Fibroblast of lung (primary cell): ENCODE measurements at regions not wholly inside any gene's neighbourhood (a gene's known extent, or its start where the extent isn't known, plus 50 kb on each side); places are given as distances from the start of the nearest gene placed in this dataset.

Experiments used
- DNase-seq, 2 donors: peaks; one replicate each; pipeline versions ENCODE4 v3.0.0 to v3.0.0-alpha.2; 2010; ENCODE audit warnings: low read depth in 2 of 2
- H2AFZ ChIP-seq: 2 replicates; pipeline ENCODE4 v1.5.1; 2012; ENCODE audit warnings: low read length, control low read depth, inconsistent platforms
- H3K27ac ChIP-seq: 2 replicates; pipeline ENCODE4 v1.5.1; 2011; ENCODE audit warnings: low read length, control low read depth; ENCODE audit not compliant: insufficient read depth
- H3K27me3 ChIP-seq: 2 replicates; pipeline ENCODE4 v1.5.1; 2011; ENCODE audit warnings: mild to moderate bottlenecking, low read length; ENCODE audit not compliant: control insufficient read depth, insufficient read depth
- H3K36me3 ChIP-seq: 2 replicates; pipeline ENCODE4 v1.5.1; 2011; ENCODE audit warnings: low read length; ENCODE audit not compliant: control insufficient read depth, insufficient read depth
- H3K4me1 ChIP-seq: 2 replicates; pipeline ENCODE4 v1.5.1; 2011; ENCODE audit warnings: low read length; ENCODE audit not compliant: control insufficient read depth, insufficient read depth; ENCODE audit errors: extremely low read depth
- H3K4me2 ChIP-seq: 2 replicates; pipeline ENCODE4 v1.5.1; 2011; ENCODE audit warnings: low read length, control low read depth; ENCODE audit not compliant: insufficient read depth; ENCODE audit errors: extremely low read depth
- H3K4me3 ChIP-seq, 4 experiments: fragments of 200-600 bp in 1 of 4; sonication (generic) in 1 of 4; replicated peaks in 1 of 4; 2 replicates each; pipeline ENCODE4 v1.5.1; 2011 to 2016; ENCODE audit warnings: low read length in 4 of 4, low read depth in 3 of 4, mild to moderate bottlenecking in 3 of 4, control low read depth in 2 of 4, inconsistent platforms in 1 of 4, mixed read lengths in 1 of 4; ENCODE audit not compliant: insufficient read depth in 1 of 4; ENCODE audit errors: control extremely low read depth in 1 of 4
- H3K79me2 ChIP-seq: 2 replicates; pipeline ENCODE4 v1.5.1; 2012; ENCODE audit warnings: mild to moderate bottlenecking, low read length, inconsistent platforms; ENCODE audit not compliant: control insufficient read depth, insufficient read depth
- H3K9ac ChIP-seq: 2 replicates; pipeline ENCODE4 v1.5.1; 2011; ENCODE audit warnings: mild to moderate bottlenecking, low read length, control low read depth; ENCODE audit not compliant: insufficient read depth
- H3K9me3 ChIP-seq: 2 replicates; pipeline ENCODE4 v1.5.1; 2012; ENCODE audit warnings: low read depth, low read length; ENCODE audit not compliant: control insufficient read depth, insufficient read depth
- H4K20me1 ChIP-seq: 2 replicates; pipeline ENCODE4 v1.5.1; 2011; ENCODE audit warnings: low read length; ENCODE audit not compliant: control insufficient read depth, insufficient read depth; ENCODE audit errors: extremely low read depth
- EZH2 ChIP-seq: IDR thresholded peaks from 2 replicates; pipeline ENCODE4 v1.5.1; 2012; ENCODE audit warnings: low read length, control low read depth, mild to moderate bottlenecking; ENCODE audit errors: missing control alignments
- TF ChIP-seq, protein P1 (sequence below), 2 donors: IDR thresholded peaks in 1 of 2; conservative IDR thresholded peaks in 1 of 2; 1 replicate in 1 of 2; 2 replicates in 1 of 2; pipeline ENCODE4 v1.5.1; 2011 to 2012; ENCODE audit warnings: low read length in 2 of 2, control low read depth in 1 of 2, inconsistent platforms in 1 of 2, low read depth in 1 of 2, mild to moderate bottlenecking in 1 of 2

DNA sequence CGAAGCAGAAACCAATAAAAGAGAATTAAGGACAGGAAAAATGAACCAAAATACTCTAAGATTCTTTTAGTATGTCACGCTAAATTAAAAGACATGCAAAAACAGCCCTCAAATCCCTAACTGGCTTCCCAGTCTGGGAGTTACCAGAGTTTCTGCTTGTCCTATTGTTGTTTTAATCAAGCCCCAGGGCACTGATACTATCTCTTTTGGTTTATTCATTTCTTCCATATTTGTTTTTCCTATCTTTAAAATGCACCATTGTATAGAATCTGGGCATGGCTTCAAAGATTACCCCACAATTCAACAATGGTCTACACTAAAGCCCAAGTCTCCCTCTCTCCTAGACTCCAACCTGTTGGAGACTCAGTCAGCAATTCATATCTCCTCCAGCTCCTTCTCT, 169.1 kb downstream of the MYLK4 start:
- TF ChIP-seq, protein P1, sequence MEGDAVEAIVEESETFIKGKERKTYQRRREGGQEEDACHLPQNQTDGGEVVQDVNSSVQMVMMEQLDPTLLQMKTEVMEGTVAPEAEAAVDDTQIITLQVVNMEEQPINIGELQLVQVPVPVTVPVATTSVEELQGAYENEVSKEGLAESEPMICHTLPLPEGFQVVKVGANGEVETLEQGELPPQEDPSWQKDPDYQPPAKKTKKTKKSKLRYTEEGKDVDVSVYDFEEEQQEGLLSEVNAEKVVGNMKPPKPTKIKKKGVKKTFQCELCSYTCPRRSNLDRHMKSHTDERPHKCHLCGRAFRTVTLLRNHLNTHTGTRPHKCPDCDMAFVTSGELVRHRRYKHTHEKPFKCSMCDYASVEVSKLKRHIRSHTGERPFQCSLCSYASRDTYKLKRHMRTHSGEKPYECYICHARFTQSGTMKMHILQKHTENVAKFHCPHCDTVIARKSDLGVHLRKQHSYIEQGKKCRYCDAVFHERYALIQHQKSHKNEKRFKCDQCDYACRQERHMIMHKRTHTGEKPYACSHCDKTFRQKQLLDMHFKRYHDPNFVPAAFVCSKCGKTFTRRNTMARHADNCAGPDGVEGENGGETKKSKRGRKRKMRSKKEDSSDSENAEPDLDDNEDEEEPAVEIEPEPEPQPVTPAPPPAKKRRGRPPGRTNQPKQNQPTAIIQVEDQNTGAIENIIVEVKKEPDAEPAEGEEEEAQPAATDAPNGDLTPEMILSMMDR (conservative IDR thresholded peaks at IDR 0.05 in 1 of 2, IDR thresholded peaks at IDR 0.05 in 1 of 2; ENCODE audit: low read depth in 1 of 2, low read length in 2 of 2), result no peak
- TF ChIP-seq EZH2, result no peak
- DNase-seq, result no peak

DNA sequence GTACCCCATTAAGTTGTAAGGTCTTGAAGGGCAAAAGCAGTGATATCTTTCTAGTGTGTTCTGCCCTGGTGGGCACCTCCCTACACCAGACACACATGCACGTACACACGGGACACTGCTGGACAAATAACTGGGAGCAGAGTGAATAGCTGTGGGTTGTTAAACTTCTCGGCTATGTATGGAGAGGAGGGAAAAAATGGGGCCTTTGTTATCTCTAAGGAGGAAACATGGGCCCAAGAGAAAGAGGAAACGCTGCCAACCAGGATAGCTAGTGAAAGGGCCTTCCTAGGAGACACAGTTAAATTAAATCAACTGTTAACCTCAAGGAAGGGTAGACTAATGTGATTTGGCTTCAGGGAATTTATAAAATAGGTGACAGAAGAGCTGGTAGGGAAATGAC, 169.7 kb downstream of the MYLK4 start:
- H3K4me3 ChIP-seq, result no peak overlapping the region
- H3K4me2 ChIP-seq, result no peak overlapping the region
- no peak overlapping the region for H3K9ac ChIP-seq
- H3K4me1 ChIP-seq, result peaks cover 2% of the 10 kb centered on the region
- H3K27ac ChIP-seq, result no peak overlapping the region
- H2AFZ ChIP-seq, result no peak overlapping the region
- TF ChIP-seq EZH2, result no peak
- TF ChIP-seq, protein P1 (conservative IDR thresholded peaks at IDR 0.05 in 1 of 2, IDR thresholded peaks at IDR 0.05 in 1 of 2; ENCODE audit: low read depth in 1 of 2, low read length in 2 of 2), result no peak
- H3K36me3 ChIP-seq, result no peaks in the 10 kb centered on the region
- no peak for DNase-seq
- no peaks in the 10 kb centered on the region for H3K9me3 ChIP-seq
- no peaks in the 10 kb centered on the region for H3K27me3 ChIP-seq
- no peaks in the 10 kb centered on the region for H4K20me1 ChIP-seq
- H3K79me2 ChIP-seq, result no peaks in the 10 kb centered on the region

More for the DNA sequence above, 169.1 kb downstream of the MYLK4 start:
- H2AFZ ChIP-seq, result no peak overlapping the region
- H3K36me3 ChIP-seq, result no peaks in the 10 kb centered on the region
- no peak overlapping the region for H3K27ac ChIP-seq
- H3K9ac ChIP-seq, result no peak overlapping the region
- H3K79me2 ChIP-seq, result no peaks in the 10 kb centered on the region
- no peaks in the 10 kb centered on the region for H4K20me1 ChIP-seq
- H3K4me3 ChIP-seq, result no peak overlapping the region
- H3K27me3 ChIP-seq, result no peaks in the 10 kb centered on the region
- no peaks in the 10 kb centered on the region for H3K9me3 ChIP-seq
- peaks cover 2% of the 10 kb centered on the region for H3K4me1 ChIP-seq
- H3K4me2 ChIP-seq, result no peak overlapping the region

DNA sequence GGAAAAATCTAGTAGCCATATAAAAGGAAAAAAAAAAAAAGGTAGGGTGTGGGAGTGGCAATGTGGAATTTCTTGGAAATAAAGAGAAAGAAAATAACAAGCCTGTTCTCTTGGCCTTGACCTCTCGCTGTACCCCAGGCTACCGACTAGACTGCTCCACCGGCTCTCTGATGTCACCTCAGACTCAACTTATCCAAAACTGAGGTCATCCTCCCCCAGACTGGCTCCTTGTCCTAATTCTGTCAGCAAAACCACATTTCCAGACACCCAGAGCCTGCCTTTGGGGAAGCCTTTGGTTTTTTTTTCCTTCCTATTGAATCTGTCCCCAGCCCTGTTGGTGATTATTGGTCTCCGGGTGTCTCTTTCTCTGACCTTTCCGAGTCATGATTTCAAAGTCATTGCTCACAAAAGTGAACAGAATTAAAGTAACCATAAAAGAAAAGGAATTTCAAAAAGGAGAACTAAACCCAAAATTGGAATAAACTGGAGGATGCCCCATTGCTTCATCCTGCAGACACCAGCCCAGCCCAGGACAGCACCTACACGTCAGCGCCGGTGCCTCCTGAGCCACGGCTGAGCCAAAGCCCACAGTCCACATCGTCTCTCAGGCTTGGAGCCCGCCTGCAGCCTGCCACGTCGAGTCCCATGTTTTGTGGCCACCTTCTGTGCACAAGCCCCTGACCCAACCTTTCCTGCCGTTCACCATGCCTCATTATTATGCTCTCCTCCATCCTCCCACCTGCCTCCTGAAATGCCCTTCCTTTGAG, 170.7 kb downstream of the MYLK4 start:
- H3K4me3 ChIP-seq, result no peak overlapping the region
- H3K27ac ChIP-seq, result no peak overlapping the region
- H3K27me3 ChIP-seq, result no peaks in the 10 kb centered on the region
- no peak for TF ChIP-seq EZH2
- TF ChIP-seq, protein P1 (conservative IDR thresholded peaks at IDR 0.05 in 1 of 2, IDR thresholded peaks at IDR 0.05 in 1 of 2; ENCODE audit: low read depth in 1 of 2, low read length in 2 of 2), result no peak
- no peaks in the 10 kb centered on the region for H3K36me3 ChIP-seq
- H3K9me3 ChIP-seq, result no peaks in the 10 kb centered on the region
- peaks cover 2% of the 10 kb centered on the region for H3K4me1 ChIP-seq
- H3K79me2 ChIP-seq, result no peaks in the 10 kb centered on the region
- peak in 1 of 2 donors; percentile 6 for DNase-seq
- H3K9ac ChIP-seq, result no peak overlapping the region
- no peaks in the 10 kb centered on the region for H4K20me1 ChIP-seq
- H3K4me2 ChIP-seq, result no peak overlapping the region
- H2AFZ ChIP-seq, result no peak overlapping the region
